Prostate gland (tissue), 2 donors: ENCODE measurements at regions not wholly inside any gene's neighbourhood (a gene's known extent, or its start where the extent isn't known, plus 50 kb on each side); places are given as distances from the start of the nearest gene placed in this dataset.

ENCODE experiments used
- DNase-seq: peaks from one replicate; pipeline ENCODE4 v3.0.0-alpha.2; 2019; ENCODE audit warnings: low spot score
- H3K27ac ChIP-seq, 2 donors: fragments of 200-600 bp; sonication (generic); 2 replicates each; pipeline ENCODE4 v1.5.1; 2017 to 2019
- H3K27me3 ChIP-seq: fragments of 200-600 bp; sonication (generic); replicated peaks from 2 replicates; pipeline ENCODE4 v1.5.1; 2019; ENCODE audit not compliant: insufficient read depth
- H3K36me3 ChIP-seq, 2 donors: fragments of 200-600 bp; sonication (generic); 1 replicate in 1 of 2; 2 replicates in 1 of 2; pipeline versions ENCODE4 v1.5.1 to v1.8.1; 2017 to 2019
- H3K4me1 ChIP-seq: fragments of 200-600 bp; sonication (generic); replicated peaks from 2 replicates; pipeline ENCODE4 v1.5.1; 2019
- H3K4me3 ChIP-seq, 2 donors: fragments of 200-600 bp; sonication (generic); 2 replicates each; pipeline ENCODE4 v1.5.1; 2017 to 2019
- H3K9me3 ChIP-seq: fragments of 200-600 bp; sonication (generic); 2 replicates; pipeline ENCODE4 v1.5.1; 2017
- CTCF ChIP-seq, 4 experiments: fragments of 200-600 bp in 2 of 4; fragments of 450-650 bp in 2 of 4; sonication (generic) in 2 of 4; IDR thresholded peaks; 1 replicate in 3 of 4; 2 replicates in 1 of 4; pipeline ENCODE4 v1.5.1; 2016 to 2019; ENCODE audit warnings: antibody characterized with exemption in 4 of 4, mild to moderate bottlenecking in 2 of 4, moderate library complexity in 2 of 4
- POLR2A ChIP-seq: fragments of 450-650 bp; IDR thresholded peaks from one replicate; pipeline ENCODE4 v1.6.1; 2016; ENCODE audit warnings: antibody characterized with exemption, mild to moderate bottlenecking
- POLR2AphosphoS5 ChIP-seq: sonication (generic); formaldehyde crosslinking; IDR thresholded peaks from one replicate; pipeline ENCODE4 v1.6.1; 2017; ENCODE audit warnings: antibody characterized with exemption
- WGBS: methylation state at CpG from one replicate; pipeline ENCODE4 v1.1.5; 2018; 5-methylcytosine and 5-hydroxymethylcytosine counted together
- intact Hi-C: fragments of 100-400 bp; cut with DNase I; formaldehyde crosslinking; loops from one replicate; pipeline ENCODE4 v1.14.2; 2022

- intact Hi-C loops, result no loop called here
- 100% methylated on average over 2 of the region's 2 CpGs for WGBS
Observed at GRCh38 chr5:67375606-67376005, 179.0 kb upstream of the CD180 start.

GRCh38 chr5:67374378-67374777 lies 177.8 kb upstream of the CD180 start:
- H3K27ac ChIP-seq, result no peak overlapping the region
- no peak overlapping the region for H3K4me3 ChIP-seq
- no peak for TF ChIP-seq POLR2AphosphoS5
- TF ChIP-seq CTCF (IDR thresholded peaks at IDR 0.05), result no peak
- no peak for TF ChIP-seq POLR2A
- DNase-seq, result no peak
- H3K36me3 ChIP-seq, result no peaks in the 10 kb centered on the region
- no peaks in the 10 kb centered on the region for H3K4me1 ChIP-seq
- no peaks in the 10 kb centered on the region for H3K9me3 ChIP-seq
- no peaks in the 10 kb centered on the region for H3K27me3 ChIP-seq
- WGBS, result 34% methylated on average over 2 of the region's 2 CpGs
- intact Hi-C loops, result no loop called here

More at GRCh38 chr5:67375606-67376005, 179.0 kb upstream of the CD180 start:
- H3K36me3 ChIP-seq, result no peaks in the 10 kb centered on the region
- no peak for TF ChIP-seq POLR2AphosphoS5
- no peak for TF ChIP-seq POLR2A
- no peak for TF ChIP-seq CTCF (IDR thresholded peaks at IDR 0.05)
- no peak for DNase-seq
- H3K4me1 ChIP-seq, result no peaks in the 10 kb centered on the region
- no peak overlapping the region for H3K4me3 ChIP-seq
- no peak overlapping the region for H3K27ac ChIP-seq
- no peaks in the 10 kb centered on the region for H3K9me3 ChIP-seq
- H3K27me3 ChIP-seq, result no peaks in the 10 kb centered on the region

- WGBS, result 97% methylated on average over 1 of the region's 1 CpG
- intact Hi-C loops, result no loop called here
Observed at GRCh38 chr5:67373518-67373917, 176.9 kb upstream of the CD180 start.

GRCh38 chr5:67372887-67373286 lies 176.3 kb upstream of the CD180 start:
- intact Hi-C loops, result no loop called here
- Histone ChIP-seq H3K4me3 (no peak overlapping the region), H3K4me1 (no peaks in the 10 kb centered on the region), H3K27ac (no peak overlapping the region), H3K36me3 (no peaks in the 10 kb centered on the region), H3K9me3 (no peaks in the 10 kb centered on the region), H3K27me3 (no peaks in the 10 kb centered on the region)
- 74% methylated on average over 1 of the region's 1 CpG for WGBS
- TF ChIP-seq CTCF (IDR thresholded peaks at IDR 0.05), result no peak
- TF ChIP-seq POLR2AphosphoS5, result no peak
- TF ChIP-seq POLR2A, result no peak
- DNase-seq, result no peak

More at GRCh38 chr5:67373518-67373917, 176.9 kb upstream of the CD180 start:
- H3K27ac ChIP-seq, result no peak overlapping the region
- no peaks in the 10 kb centered on the region for H3K27me3 ChIP-seq
- H3K36me3 ChIP-seq, result no peaks in the 10 kb centered on the region
- H3K4me1 ChIP-seq, result no peaks in the 10 kb centered on the region
- H3K9me3 ChIP-seq, result no peaks in the 10 kb centered on the region
- DNase-seq, result no peak
- no peak for TF ChIP-seq POLR2A
- no peak for TF ChIP-seq POLR2AphosphoS5
- TF ChIP-seq CTCF (IDR thresholded peaks at IDR 0.05), result no peak
- H3K4me3 ChIP-seq, result no peak overlapping the region

GRCh38 chr5:67371924-67372323 lies 175.3 kb upstream of the CD180 start:
- DNase-seq, result no peak
- intact Hi-C loops, result no loop called here
- no peak for TF ChIP-seq POLR2AphosphoS5
- no peak for TF ChIP-seq POLR2A
- no peak for TF ChIP-seq CTCF (IDR thresholded peaks at IDR 0.05)
- WGBS, result 81% methylated on average over 1 of the region's 1 CpG
- no peaks in the 10 kb centered on the region for H3K27me3 ChIP-seq
- no peak overlapping the region for H3K4me3 ChIP-seq
- H3K36me3 ChIP-seq, result no peaks in the 10 kb centered on the region
- H3K4me1 ChIP-seq, result no peaks in the 10 kb centered on the region
- H3K9me3 ChIP-seq, result no peaks in the 10 kb centered on the region
- H3K27ac ChIP-seq, result no peak overlapping the region
